Putamen (tissue), 1 donor: ENCODE measurements at regions not wholly inside any gene's neighbourhood (a gene's known extent, or its start where the extent isn't known, plus 50 kb on each side); places are given as distances from the start of the nearest gene placed in this dataset.
"Not testable (repeated sequence)": the region's sequence is repeated elsewhere in the genome, so short reads cannot be mapped to it uniquely, and the experiment has no call there.

Experiments used
- DNase-seq: peaks from one replicate; pipeline ENCODE4 v3.0.0-alpha.2; 2016; ENCODE audit warnings: low spot score

GRCh38 chrX:39222346-39223113 lies 421.3 kb downstream of the MID1IP1 start:
- DNase-seq = no peak

- no peak for DNase-seq
These were observed 425.0 kb downstream of the MID1IP1 start for GRCh38 chrX:39226251-39226650.

GRCh38 chrX:39227371-39227770 lies 426.1 kb downstream of the MID1IP1 start:
- DNase-seq = no peak

GRCh38 chrX:39238006-39238405 lies 436.7 kb downstream of the MID1IP1 start:
- no peak for DNase-seq

GRCh38 chrX:39242187-39242586 lies 440.9 kb downstream of the MID1IP1 start:
- DNase-seq = no peak

- no peak for DNase-seq
These were observed 442.9 kb downstream of the MID1IP1 start for GRCh38 chrX:39244147-39244546.

GRCh38 chrX:39245024-39245423 lies 443.8 kb downstream of the MID1IP1 start:
- no peak for DNase-seq

GRCh38 chrX:39247536-39247935 lies 446.3 kb downstream of the MID1IP1 start:
- DNase-seq = peak; percentile 41

- no peak for DNase-seq
These were observed 447.1 kb downstream of the MID1IP1 start for GRCh38 chrX:39248330-39248729.

- no peak for DNase-seq
These were observed 448.7 kb downstream of the MID1IP1 start for GRCh38 chrX:39249999-39250398.

GRCh38 chrX:39251995-39252394 lies 450.7 kb downstream of the MID1IP1 start:
- DNase-seq = no peak

- no peak for DNase-seq
These were observed 452.3 kb downstream of the MID1IP1 start for GRCh38 chrX:39253551-39253950.

GRCh38 chrX:39258331-39258730 lies 457.1 kb downstream of the MID1IP1 start:
- no peak for DNase-seq

GRCh38 chrX:39260965-39261364 lies 459.7 kb downstream of the MID1IP1 start:
- DNase-seq = no peak

- no peak for DNase-seq
These were observed 460.3 kb downstream of the MID1IP1 start for GRCh38 chrX:39261446-39262147.

- DNase-seq = no peak
These were observed 461.4 kb downstream of the MID1IP1 start for GRCh38 chrX:39262641-39263040.

- DNase-seq = no peak
These were observed 462.8 kb downstream of the MID1IP1 start for GRCh38 chrX:39264023-39264422.

GRCh38 chrX:39267176-39267575 lies 465.9 kb downstream of the MID1IP1 start:
- no peak for DNase-seq

- DNase-seq = no peak
These were observed 466.9 kb downstream of the MID1IP1 start for GRCh38 chrX:39268207-39268606.

GRCh38 chrX:39275500-39276068 lies 474.3 kb downstream of the MID1IP1 start:
- DNase-seq = no peak

GRCh38 chrX:39277685-39278390 lies 476.6 kb downstream of the MID1IP1 start:
- DNase-seq = not testable (repeated sequence)

GRCh38 chrX:39283239-39283638 lies 482.0 kb downstream of the MID1IP1 start:
- no peak for DNase-seq

- DNase-seq = no peak
These were observed 487.3 kb downstream of the MID1IP1 start for GRCh38 chrX:39288592-39288991.
